ENCODE measurements at regions not wholly inside any gene's neighbourhood (a gene's known extent, or its start where the extent isn't known, plus 50 kb on each side); places are given as distances from the start of the nearest gene placed in this dataset.

DNA sequence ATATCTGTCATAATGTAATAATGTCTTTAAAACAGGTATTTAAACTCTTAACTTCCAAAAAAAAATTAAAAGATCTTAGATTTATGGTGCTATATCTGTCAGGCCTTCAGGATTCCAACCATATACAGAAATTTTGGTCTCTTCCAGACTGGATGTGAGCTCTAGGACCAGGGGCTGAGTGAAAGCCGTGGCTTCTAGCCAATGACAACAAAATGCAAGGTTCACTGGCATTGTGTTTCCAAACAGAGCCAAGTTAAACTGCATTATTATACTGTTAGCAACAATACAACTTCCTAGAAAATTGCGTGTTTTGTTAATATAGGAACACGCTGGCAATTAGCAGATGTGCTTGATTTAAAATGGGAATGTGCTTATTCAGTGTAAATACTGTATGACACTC lies 809.8 kb upstream of the SOX11 start:
- Histone ChIP-seq H3K27me3 (ENCODE audit: control insufficient read depth, insufficient read depth, low read length) (no peaks in the 10 kb centered on the region), H3K36me3 (ENCODE audit: control insufficient read depth, insufficient read depth, low read length) (no peaks in the 10 kb centered on the region), H3K4me1 (ENCODE audit: control insufficient read depth, insufficient read depth, low read length) (no peaks in the 10 kb centered on the region), H3K9me3 (ENCODE audit: control insufficient read depth, low read length) (no peaks in the 10 kb centered on the region), H3K9ac (ENCODE audit: low read length) (no peak overlapping the region), H3K4me3 (ENCODE audit: low read length) (no peak overlapping the region)

DNA sequence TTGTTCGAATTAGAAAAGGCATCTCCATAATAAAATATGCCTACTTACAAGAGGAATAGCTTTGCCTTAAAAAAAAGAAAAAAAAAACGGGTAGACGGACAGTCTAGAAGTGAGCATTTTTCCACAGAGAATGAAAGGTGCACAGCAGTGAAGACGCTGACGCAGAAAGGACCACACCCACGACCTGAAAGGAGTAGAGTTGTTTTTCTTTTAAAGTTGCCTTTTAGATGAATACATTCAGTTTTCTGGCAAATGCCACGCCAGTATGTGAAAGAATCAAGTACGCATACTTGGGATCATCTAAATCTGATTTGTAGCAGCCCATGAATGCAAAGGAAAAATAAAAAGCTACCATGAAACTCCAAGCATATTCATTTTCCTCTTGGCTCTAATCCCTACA lies 809.2 kb upstream of the SOX11 start:
- no peaks in the 10 kb centered on the region for H3K4me1 ChIP-seq (ENCODE audit: control insufficient read depth, insufficient read depth, low read length)
- no peak overlapping the region for H3K4me3 ChIP-seq (ENCODE audit: low read length)
- no peaks in the 10 kb centered on the region for H3K9me3 ChIP-seq (ENCODE audit: control insufficient read depth, low read length)
- no peak overlapping the region for H3K9ac ChIP-seq (ENCODE audit: low read length)
- H3K36me3 ChIP-seq (ENCODE audit: control insufficient read depth, insufficient read depth, low read length): no peaks in the 10 kb centered on the region
- H3K27me3 ChIP-seq (ENCODE audit: control insufficient read depth, insufficient read depth, low read length): no peaks in the 10 kb centered on the region

DNA sequence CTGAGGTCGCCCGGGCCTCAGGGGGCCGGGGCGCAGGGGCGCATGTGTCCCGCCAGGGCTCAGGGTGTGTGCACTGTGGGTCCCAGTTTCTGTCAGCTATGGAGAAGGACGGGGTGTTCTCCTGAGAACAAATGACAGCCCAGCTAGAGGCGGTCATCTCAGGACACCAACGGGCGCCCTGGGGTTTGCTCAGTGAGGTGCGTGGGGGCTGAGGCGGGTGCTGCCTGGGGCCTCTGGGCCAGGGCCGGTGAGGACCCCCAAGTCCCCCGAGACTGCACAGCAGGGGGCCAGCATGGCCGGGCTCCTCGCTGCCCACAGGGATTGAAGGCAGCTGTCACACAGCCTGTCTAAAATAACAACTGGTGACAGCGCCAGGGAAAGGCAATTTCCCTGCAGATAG lies 808.8 kb upstream of the SOX11 start:
- no peaks in the 10 kb centered on the region for H3K36me3 ChIP-seq (ENCODE audit: control insufficient read depth, insufficient read depth, low read length)
- H3K4me1 ChIP-seq (ENCODE audit: control insufficient read depth, insufficient read depth, low read length): no peaks in the 10 kb centered on the region
- no peaks in the 10 kb centered on the region for H3K9me3 ChIP-seq (ENCODE audit: control insufficient read depth, low read length)
- H3K27me3 ChIP-seq (ENCODE audit: control insufficient read depth, insufficient read depth, low read length): no peaks in the 10 kb centered on the region
- H3K4me3 ChIP-seq (ENCODE audit: low read length): no peak overlapping the region
- no peak overlapping the region for H3K9ac ChIP-seq (ENCODE audit: low read length)

DNA sequence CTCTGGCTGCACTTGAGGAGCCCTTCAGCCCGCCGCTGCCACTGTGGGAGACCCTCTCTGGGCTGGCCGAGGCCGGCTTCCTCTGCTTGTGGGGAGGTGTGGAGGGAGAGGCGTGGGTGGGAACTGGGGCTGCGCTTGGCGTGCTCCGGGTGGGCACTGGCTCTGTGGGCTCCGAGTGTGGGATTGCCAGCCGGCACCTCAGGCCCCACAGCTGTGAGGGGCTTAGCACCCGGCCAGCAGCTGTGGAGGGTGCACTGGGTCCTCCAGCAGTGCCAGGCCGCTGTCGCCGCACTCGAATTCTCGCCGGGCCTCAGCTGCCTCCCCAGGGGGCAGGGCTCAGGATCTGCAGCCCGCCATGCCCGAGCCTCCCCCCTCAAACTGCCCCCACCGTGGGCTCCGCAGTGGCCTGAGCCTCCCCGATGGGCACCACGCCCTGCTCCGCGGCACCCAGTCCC lies 808.0 kb upstream of the SOX11 start:
- no peaks in the 10 kb centered on the region for H3K9me3 ChIP-seq (ENCODE audit: control insufficient read depth, low read length)
- H3K9ac ChIP-seq (ENCODE audit: low read length): no peak overlapping the region
- H3K36me3 ChIP-seq (ENCODE audit: control insufficient read depth, insufficient read depth, low read length): no peaks in the 10 kb centered on the region
- H3K4me1 ChIP-seq (ENCODE audit: control insufficient read depth, insufficient read depth, low read length): no peaks in the 10 kb centered on the region
- H3K4me3 ChIP-seq (ENCODE audit: low read length): no peak overlapping the region
- H3K27me3 ChIP-seq (ENCODE audit: control insufficient read depth, insufficient read depth, low read length): no peaks in the 10 kb centered on the region

DNA sequence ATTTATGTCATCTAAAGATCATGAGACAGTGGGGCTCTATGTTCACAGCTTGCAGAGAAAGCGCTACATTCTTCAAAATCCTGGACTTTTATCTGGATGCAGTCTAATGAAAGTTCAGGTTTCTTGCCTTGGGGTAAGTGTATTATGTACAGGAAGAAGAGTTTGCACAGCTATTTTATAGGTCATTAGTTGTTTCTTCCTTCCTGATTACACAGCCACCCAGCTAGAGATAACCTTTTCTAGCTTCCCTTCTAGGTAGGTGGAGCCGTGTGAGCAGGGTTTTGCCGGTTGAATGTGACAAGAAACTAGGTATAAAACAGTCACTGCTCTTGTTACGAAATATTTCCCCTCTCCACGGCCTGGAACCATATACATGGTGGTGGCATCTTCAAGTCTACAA lies 800.8 kb upstream of the SOX11 start:
- H3K36me3 ChIP-seq (ENCODE audit: control insufficient read depth, insufficient read depth, low read length): no peaks in the 10 kb centered on the region
- no peak overlapping the region for H3K4me3 ChIP-seq (ENCODE audit: low read length)
- H3K4me1 ChIP-seq (ENCODE audit: control insufficient read depth, insufficient read depth, low read length): no peaks in the 10 kb centered on the region
- no peak overlapping the region for H3K9ac ChIP-seq (ENCODE audit: low read length)
- H3K9me3 ChIP-seq (ENCODE audit: control insufficient read depth, low read length): no peaks in the 10 kb centered on the region
- no peaks in the 10 kb centered on the region for H3K27me3 ChIP-seq (ENCODE audit: control insufficient read depth, insufficient read depth, low read length)

DNA sequence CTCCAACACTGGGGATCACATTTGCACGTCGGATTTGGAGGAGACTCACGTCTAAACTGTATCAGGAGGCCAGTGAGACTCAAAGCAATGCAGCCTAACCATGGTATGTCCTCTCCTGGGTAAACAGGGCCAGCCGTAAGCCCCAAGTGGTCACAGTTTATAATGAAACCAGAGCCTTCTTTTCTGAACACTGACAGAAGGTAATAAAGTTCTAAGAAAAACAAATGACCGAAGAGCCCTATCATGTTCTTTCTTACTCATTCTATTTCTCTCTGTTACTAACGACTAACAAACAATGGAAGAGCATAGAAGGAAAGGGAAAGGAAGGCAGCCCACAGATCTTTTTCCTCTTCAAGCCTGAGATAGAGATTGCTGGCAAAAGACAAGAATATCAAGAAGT lies 796.8 kb upstream of the SOX11 start:
- Histone ChIP-seq H3K4me3 (ENCODE audit: low read length) (no peak overlapping the region), H3K9ac (ENCODE audit: low read length) (no peak overlapping the region), H3K27me3 (ENCODE audit: control insufficient read depth, insufficient read depth, low read length) (no peaks in the 10 kb centered on the region), H3K9me3 (ENCODE audit: control insufficient read depth, low read length) (no peaks in the 10 kb centered on the region), H3K36me3 (ENCODE audit: control insufficient read depth, insufficient read depth, low read length) (no peaks in the 10 kb centered on the region), H3K4me1 (ENCODE audit: control insufficient read depth, insufficient read depth, low read length) (no peaks in the 10 kb centered on the region)

DNA sequence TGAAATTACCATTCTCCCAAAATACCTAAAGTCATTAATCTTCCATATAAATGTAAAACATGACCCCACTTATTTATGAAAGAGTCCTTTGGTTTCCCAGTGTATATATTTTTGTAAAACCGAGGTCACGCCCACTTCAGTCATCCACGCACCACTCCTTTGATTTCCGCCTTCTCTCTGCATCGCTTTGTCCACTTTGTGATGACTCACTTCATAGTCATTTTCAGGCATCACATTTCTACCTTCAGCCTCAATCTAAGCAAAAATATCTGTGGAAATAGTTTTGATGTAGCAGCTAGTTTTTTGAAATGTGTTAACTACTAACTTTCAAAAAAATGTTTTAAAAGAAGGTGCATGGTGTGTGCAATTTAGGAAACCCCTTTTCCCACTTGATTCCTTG lies 793.5 kb upstream of the SOX11 start:
- no peak overlapping the region for H3K9ac ChIP-seq (ENCODE audit: low read length)
- H3K9me3 ChIP-seq (ENCODE audit: control insufficient read depth, low read length): no peaks in the 10 kb centered on the region
- H3K4me1 ChIP-seq (ENCODE audit: control insufficient read depth, insufficient read depth, low read length): no peaks in the 10 kb centered on the region

DNA sequence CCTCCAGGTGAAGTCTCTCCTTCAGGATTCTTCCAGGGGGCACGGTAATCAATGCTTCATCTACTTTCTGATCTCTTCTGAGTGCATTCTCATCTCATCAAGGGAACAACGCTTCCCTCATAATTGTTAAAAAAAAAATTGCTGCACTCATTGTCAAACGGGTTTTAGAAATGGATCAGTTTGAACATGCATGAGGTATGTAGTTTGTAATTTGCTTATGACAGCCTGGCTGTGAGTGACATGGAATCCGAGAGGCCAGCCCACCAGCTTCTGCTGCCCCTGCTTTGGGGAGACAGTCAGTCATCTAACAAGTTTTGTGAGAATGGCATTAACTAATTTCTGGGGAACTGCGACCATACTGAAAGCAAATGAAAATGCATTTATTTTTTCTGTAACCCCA lies 791.9 kb upstream of the SOX11 start:
- Histone ChIP-seq H3K4me1 (ENCODE audit: control insufficient read depth, insufficient read depth, low read length) (no peaks in the 10 kb centered on the region), H3K9me3 (ENCODE audit: control insufficient read depth, low read length) (no peaks in the 10 kb centered on the region), H3K9ac (ENCODE audit: low read length) (no peak overlapping the region), H3K27me3 (ENCODE audit: control insufficient read depth, insufficient read depth, low read length) (no peaks in the 10 kb centered on the region), H3K36me3 (ENCODE audit: control insufficient read depth, insufficient read depth, low read length) (no peaks in the 10 kb centered on the region), H3K4me3 (ENCODE audit: low read length) (no peak overlapping the region)

More for the DNA sequence above, 793.5 kb upstream of the SOX11 start:
- no peaks in the 10 kb centered on the region for H3K27me3 ChIP-seq (ENCODE audit: control insufficient read depth, insufficient read depth, low read length)
- H3K36me3 ChIP-seq (ENCODE audit: control insufficient read depth, insufficient read depth, low read length): no peaks in the 10 kb centered on the region
- H3K4me3 ChIP-seq (ENCODE audit: low read length): no peak overlapping the region

DNA sequence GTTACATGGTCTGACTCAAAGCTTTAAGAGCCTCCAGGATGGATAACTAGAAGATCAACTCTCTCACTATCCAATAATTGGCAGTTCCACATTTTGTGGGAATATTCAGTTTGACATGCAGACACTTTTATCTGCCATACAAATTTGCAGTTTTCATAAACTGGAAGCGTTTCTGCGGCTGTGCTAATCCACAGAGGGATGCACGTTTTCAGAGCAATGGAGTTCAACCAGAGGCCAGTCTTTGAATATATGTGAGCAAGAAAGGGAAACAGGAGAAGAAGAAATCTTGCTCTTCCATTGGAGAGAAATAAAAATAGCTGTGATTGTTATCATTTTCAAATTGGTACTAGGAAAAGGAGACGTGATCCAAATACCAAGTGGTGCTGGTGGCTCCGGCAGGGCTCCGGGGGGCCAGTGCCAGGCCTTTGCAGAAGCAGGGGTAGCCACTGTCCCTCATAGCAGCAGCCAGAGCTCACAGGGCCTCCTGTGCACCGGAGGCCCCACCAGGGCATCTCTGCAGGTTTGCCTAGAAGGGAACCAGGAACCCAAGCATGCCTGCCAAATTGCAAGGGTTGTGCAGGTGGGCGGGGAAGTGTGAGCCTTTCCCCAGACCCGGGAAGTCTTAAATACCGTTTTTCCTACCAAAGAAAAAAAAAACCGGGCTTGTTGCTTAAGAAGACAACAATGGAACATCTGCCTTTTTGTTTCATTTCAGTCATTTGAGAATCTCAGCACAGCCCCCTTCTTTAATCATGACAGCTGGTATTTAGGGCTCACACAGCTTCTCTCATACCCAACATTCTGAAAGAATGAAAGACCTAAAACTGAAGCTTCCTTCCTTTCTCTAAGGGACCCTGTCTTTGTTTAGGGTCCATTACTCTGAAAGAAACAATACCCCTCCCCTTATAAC lies 791.1 kb upstream of the SOX11 start:
- no peaks in the 10 kb centered on the region for H3K9me3 ChIP-seq (ENCODE audit: control insufficient read depth, low read length)
- H3K27me3 ChIP-seq (ENCODE audit: control insufficient read depth, insufficient read depth, low read length): no peaks in the 10 kb centered on the region
- H3K4me3 ChIP-seq (ENCODE audit: low read length): no peak overlapping the region
- H3K36me3 ChIP-seq (ENCODE audit: control insufficient read depth, insufficient read depth, low read length): no peaks in the 10 kb centered on the region
- H3K4me1 ChIP-seq (ENCODE audit: control insufficient read depth, insufficient read depth, low read length): no peaks in the 10 kb centered on the region
- H3K9ac ChIP-seq (ENCODE audit: low read length): no peak overlapping the region

DNA sequence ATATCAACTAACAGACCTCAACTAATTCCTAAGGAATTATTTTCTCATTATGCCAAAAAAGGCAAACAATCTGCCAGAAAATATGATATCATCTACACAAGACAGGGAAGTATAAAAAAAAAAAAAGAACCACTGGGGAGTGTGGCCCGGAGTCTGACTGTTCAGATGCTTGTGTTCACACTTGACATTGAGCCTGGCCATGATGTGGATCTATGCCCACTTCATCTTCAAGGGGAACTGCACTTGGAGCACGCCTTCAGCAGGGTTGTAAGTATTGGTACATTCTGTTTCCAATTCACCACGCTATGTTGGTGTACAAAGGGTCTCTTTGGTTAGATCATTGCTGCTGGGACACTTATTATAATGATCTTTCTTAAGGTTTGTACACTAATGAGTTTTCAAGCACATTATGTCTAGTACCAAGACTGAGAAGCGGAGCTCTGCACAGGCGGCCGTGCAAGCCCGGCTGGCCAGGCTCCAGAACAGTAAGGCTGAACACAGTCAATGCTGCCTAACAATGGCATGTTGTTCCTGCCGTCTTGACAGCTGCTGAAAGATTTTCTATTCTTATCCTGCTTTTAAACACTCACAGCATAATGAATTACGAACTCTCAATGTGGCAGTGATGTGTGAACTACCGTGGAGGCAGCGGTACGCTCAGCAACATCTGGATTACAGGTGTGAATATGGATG lies 788.4 kb upstream of the SOX11 start:
- Histone ChIP-seq H3K4me3 (ENCODE audit: low read length) (no peak overlapping the region), H3K4me1 (ENCODE audit: control insufficient read depth, insufficient read depth, low read length) (no peaks in the 10 kb centered on the region), H3K36me3 (ENCODE audit: control insufficient read depth, insufficient read depth, low read length) (no peaks in the 10 kb centered on the region), H3K27me3 (ENCODE audit: control insufficient read depth, insufficient read depth, low read length) (no peaks in the 10 kb centered on the region), H3K9ac (ENCODE audit: low read length) (no peak overlapping the region), H3K9me3 (ENCODE audit: control insufficient read depth, low read length) (no peaks in the 10 kb centered on the region)

DNA sequence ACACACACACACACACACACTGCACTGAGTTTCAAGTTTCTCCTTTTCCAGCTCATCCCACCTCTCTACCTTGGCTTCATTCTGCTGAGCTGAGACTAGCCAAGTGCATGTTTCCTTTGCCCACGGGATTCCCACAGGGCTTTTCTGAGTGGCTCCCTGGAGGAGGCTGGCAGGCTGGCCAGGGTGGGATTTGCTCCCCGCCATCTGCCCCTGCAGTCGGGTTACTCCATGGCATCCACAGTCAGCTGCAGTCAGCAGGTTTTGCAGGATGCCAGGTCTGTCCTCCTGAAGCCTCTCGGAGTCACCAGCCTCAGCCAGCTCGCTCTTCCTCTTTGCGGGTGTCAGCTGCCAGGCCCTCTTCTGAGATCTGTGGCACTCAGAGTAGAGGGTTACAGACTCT lies 783.7 kb upstream of the SOX11 start:
- Histone ChIP-seq H3K27me3 (ENCODE audit: control insufficient read depth, insufficient read depth, low read length) (no peaks in the 10 kb centered on the region), H3K36me3 (ENCODE audit: control insufficient read depth, insufficient read depth, low read length) (no peaks in the 10 kb centered on the region), H3K4me3 (ENCODE audit: low read length) (no peak overlapping the region), H3K4me1 (ENCODE audit: control insufficient read depth, insufficient read depth, low read length) (no peaks in the 10 kb centered on the region), H3K9ac (ENCODE audit: low read length) (no peak overlapping the region), H3K9me3 (ENCODE audit: control insufficient read depth, low read length) (no peaks in the 10 kb centered on the region)

DNA sequence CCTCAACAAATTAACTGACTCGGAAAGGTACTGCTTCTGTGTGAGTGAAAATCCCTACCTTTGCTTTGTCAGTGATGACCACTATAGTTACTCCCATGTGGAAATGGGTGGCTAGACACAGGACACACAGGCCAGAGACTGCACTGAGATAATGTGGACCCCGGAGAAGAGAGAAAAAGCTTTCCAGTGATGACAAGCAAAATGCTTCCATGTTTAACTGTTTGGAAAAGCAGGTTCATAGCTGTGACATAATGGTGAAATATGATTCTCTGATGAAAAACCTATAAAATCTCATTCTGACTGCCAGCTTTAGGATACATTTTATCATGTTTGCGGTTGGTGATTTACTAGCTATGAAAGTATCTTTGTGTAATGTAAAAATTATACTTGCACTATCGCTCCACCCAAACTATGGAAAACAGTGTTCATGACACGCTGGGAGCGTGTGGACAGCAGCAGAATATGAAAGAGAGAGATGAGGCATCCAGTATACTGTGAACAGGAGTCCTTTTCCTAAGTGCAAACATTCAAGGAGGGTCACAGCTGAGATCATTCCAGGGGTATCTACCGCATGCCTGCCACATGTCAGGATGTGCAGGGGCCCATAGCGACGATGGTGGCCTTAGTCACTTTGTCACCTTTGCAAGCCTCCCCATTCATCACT lies 782.7 kb upstream of the SOX11 start:
- no peak overlapping the region for H3K9ac ChIP-seq (ENCODE audit: low read length)
- no peaks in the 10 kb centered on the region for H3K27me3 ChIP-seq (ENCODE audit: control insufficient read depth, insufficient read depth, low read length)
- H3K36me3 ChIP-seq (ENCODE audit: control insufficient read depth, insufficient read depth, low read length): no peaks in the 10 kb centered on the region
- no peak overlapping the region for H3K4me3 ChIP-seq (ENCODE audit: low read length)
- H3K4me1 ChIP-seq (ENCODE audit: control insufficient read depth, insufficient read depth, low read length): no peaks in the 10 kb centered on the region
- no peaks in the 10 kb centered on the region for H3K9me3 ChIP-seq (ENCODE audit: control insufficient read depth, low read length)

Measured in mucosa of stomach (tissue), 1 donor.